ENCODE measurements at regions not wholly inside any gene's neighbourhood (a gene's known extent, or its start where the extent isn't known, plus 50 kb on each side); places are given as distances from the start of the nearest gene placed in this dataset.

DNA sequence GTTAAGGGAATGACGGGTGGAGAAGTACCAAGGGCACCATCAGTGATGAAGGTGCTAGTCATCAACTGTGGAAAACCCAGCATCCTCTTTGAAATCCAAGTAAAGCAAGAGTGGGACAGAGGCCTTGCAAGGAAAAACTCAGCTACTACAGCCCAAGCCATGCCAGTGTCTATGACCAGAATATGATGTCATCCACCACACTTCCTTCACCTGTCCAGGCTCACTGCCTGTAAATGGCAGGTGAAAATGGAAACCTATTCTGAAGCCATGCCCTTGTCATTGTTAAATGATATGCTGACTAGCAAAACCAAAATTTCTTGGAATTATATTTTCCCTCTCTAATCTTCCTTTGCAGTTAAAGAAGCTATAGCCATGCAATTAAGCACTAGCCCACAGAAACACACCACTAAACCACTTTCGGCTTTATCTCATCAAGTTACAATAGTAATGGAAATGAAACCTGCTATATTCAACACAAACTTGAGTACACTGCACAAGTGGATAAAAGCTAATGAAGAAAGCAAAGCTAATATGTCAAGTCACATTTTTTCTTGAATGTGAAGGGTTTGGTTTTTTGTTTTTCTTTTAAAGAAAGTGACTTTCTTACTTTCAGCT, 96.3 kb upstream of the RALGPS2 start:
- TF ChIP-seq, protein P1, sequence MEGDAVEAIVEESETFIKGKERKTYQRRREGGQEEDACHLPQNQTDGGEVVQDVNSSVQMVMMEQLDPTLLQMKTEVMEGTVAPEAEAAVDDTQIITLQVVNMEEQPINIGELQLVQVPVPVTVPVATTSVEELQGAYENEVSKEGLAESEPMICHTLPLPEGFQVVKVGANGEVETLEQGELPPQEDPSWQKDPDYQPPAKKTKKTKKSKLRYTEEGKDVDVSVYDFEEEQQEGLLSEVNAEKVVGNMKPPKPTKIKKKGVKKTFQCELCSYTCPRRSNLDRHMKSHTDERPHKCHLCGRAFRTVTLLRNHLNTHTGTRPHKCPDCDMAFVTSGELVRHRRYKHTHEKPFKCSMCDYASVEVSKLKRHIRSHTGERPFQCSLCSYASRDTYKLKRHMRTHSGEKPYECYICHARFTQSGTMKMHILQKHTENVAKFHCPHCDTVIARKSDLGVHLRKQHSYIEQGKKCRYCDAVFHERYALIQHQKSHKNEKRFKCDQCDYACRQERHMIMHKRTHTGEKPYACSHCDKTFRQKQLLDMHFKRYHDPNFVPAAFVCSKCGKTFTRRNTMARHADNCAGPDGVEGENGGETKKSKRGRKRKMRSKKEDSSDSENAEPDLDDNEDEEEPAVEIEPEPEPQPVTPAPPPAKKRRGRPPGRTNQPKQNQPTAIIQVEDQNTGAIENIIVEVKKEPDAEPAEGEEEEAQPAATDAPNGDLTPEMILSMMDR (IDR thresholded peaks at IDR 0.05): no peak
- no peak for TF ChIP-seq POLR2A (IDR thresholded peaks at IDR 0.05)
- no peak for DNase-seq
- H3K9me3 ChIP-seq: no peaks in the 10 kb centered on the region
- no peaks in the 10 kb centered on the region for H3K4me1 ChIP-seq
- peak overlapping the region in 1 of 4 donors; percentile 5 for H3K27ac ChIP-seq
- H3K36me3 ChIP-seq: no peaks in the 10 kb centered on the region
- H3K4me3 ChIP-seq: no peak overlapping the region
- no peaks in the 10 kb centered on the region for H3K27me3 ChIP-seq

DNA sequence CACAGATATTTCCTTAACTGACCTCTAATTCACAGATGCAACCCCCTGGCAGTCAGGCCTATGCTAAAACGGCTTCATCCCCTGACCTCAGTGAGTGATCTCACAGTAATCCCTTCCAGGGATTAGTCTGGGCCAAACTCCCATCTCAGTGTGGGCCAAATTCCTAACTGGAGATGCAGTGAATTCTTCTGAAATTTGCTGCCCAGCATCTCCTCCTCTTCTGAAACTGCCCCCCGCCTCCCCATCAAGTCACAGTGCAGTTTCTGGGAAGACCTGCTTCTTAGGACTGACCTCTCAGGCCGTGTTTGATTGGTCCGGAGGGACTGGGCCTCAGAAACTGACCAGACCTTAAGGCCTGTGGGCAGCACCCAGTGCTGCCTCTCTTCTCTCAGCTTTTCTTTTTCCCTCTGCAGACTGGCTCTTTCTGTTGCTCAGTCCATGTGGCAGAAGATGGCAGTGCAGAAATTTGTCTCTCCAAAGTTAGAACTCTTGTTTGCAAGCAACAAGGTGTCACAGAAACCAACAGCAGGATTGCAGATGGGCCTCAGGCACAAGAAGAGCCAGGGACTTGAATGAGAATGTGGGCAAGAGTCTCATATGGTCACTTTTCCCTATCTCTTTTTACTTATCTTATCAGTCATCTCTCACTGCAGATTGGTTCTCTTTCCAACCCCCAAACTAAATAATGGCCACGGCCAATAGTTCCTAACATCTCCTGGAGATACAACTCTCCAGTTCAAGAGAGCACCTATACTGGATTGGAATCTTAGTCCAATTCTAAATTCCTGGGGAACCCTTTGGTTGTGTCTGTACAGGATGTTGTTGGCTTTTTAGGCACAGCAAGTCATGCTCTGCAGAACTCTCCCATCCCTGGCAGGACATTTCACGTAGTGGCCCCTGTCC, 95.5 kb upstream of the RALGPS2 start:
- peak overlapping the region in 1 of 4 donors; percentile 5 for H3K27ac ChIP-seq
- no peak for DNase-seq

DNA sequence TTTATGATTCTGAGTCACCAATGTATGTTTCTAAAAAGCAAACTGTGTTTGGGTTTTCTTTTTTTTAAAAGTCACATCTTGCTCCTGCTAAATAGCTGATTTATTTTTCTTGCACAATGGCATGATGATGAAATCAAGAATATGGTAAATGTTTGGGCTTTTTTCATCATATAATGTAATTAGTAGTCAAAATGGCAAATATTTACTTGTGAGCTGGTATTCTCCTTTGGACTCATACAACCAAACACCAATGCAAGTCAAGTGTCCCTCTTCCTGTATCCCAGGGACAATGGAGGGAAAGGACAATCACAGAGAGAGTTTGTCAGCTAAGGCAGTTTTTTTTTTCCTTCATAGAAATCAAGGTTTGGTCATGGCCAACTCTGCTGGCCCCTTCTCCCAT, 94.6 kb upstream of the RALGPS2 start:
- DNase-seq: no peak
- Histone ChIP-seq H3K27me3 (no peaks in the 10 kb centered on the region), H3K9me3 (no peaks in the 10 kb centered on the region), H3K36me3 (no peaks in the 10 kb centered on the region), H3K4me1 (no peaks in the 10 kb centered on the region), H3K4me3 (no peak overlapping the region), H3K27ac (no peak overlapping the region)
- no peak for TF ChIP-seq POLR2A (IDR thresholded peaks at IDR 0.05)
- TF ChIP-seq, protein P1 (IDR thresholded peaks at IDR 0.05): no peak

More for the DNA sequence above, 95.5 kb upstream of the RALGPS2 start:
- Histone ChIP-seq H3K27me3 (no peaks in the 10 kb centered on the region), H3K4me1 (no peaks in the 10 kb centered on the region), H3K4me3 (no peak overlapping the region), H3K36me3 (no peaks in the 10 kb centered on the region), H3K9me3 (no peaks in the 10 kb centered on the region)
- TF ChIP-seq POLR2A (IDR thresholded peaks at IDR 0.05): no peak
- TF ChIP-seq, protein P1 (IDR thresholded peaks at IDR 0.05): no peak

DNA sequence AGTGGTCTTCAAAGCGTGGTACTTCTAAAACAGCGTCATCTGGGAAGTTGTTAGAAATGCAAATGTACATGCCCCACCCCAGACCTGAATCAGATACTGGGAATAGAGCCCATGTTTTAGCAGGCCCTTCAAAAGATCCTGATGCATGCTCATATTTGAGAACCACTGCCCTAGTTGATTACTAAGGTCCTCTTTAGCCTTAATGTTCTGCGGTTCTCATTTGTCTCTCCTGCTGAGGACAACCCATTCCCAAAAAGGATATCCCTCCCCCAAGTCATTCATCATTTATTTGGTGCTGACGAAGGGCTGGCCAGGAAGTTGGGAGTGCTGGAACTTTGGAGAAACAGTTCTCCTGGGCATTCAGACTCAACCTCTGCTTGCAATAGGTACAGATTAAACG, 92.4 kb upstream of the RALGPS2 start:
- H3K27ac ChIP-seq: no peak overlapping the region
- no peaks in the 10 kb centered on the region for H3K4me1 ChIP-seq
- no peaks in the 10 kb centered on the region for H3K9me3 ChIP-seq
- DNase-seq: no peak
- TF ChIP-seq POLR2A (IDR thresholded peaks at IDR 0.05): no peak
- no peak overlapping the region for H3K4me3 ChIP-seq
- no peaks in the 10 kb centered on the region for H3K27me3 ChIP-seq
- no peaks in the 10 kb centered on the region for H3K36me3 ChIP-seq

DNA sequence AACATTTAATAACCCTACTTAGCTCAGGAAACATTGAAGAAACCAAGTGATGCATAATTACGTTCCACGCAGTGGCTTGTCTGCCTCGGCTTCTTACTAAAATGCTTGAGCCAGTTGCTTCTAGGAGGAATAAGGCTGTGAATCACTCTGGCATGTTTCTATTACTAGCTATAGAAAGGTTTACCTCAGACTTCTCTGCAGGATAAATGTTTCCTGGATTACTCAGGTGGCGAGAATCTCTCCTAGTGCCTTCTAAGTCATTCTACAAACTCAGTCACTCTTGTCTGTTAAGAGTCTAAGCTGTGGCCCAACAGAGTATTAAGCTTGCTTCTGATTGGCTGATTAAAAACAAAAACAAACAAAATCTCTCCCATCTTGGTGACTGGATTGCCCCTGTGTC, 92.0 kb upstream of the RALGPS2 start:
- no peaks in the 10 kb centered on the region for H3K27me3 ChIP-seq
- H3K36me3 ChIP-seq: no peaks in the 10 kb centered on the region
- no peak overlapping the region for H3K4me3 ChIP-seq
- no peaks in the 10 kb centered on the region for H3K9me3 ChIP-seq
- DNase-seq: no peak
- no peaks in the 10 kb centered on the region for H3K4me1 ChIP-seq
- TF ChIP-seq POLR2A (IDR thresholded peaks at IDR 0.05): no peak
- TF ChIP-seq, protein P1 (IDR thresholded peaks at IDR 0.05): no peak
- no peak overlapping the region for H3K27ac ChIP-seq

DNA sequence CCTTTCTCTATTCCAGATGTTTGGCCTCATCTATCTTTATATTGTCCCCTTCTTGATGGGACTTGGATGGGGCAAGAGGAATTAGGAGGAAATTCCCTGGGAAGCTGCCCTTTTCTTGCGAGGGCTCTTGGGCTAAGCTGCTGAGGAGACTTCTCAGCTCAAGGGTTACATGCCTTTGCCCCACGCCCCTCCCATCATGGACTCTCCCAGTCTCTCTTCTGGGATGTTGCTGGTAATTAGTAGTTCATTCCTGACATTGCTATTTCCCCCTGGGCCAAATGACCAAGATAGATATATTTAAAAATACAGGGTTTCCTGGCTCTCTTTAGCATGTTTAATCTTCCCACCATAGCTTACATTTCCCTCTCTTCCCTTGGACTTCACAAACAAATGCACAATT, 90.6 kb upstream of the RALGPS2 start:
- TF ChIP-seq POLR2A (IDR thresholded peaks at IDR 0.05): no peak
- TF ChIP-seq, protein P1 (IDR thresholded peaks at IDR 0.05): no peak
- no peaks in the 10 kb centered on the region for H3K9me3 ChIP-seq
- no peak overlapping the region for H3K4me3 ChIP-seq
- no peaks in the 10 kb centered on the region for H3K27me3 ChIP-seq
- H3K4me1 ChIP-seq: no peaks in the 10 kb centered on the region
- H3K36me3 ChIP-seq: no peaks in the 10 kb centered on the region
- no peak overlapping the region for H3K27ac ChIP-seq
- DNase-seq: no peak

Data from Peyer's patch (tissue), 4 donors.